ENCODE measurements at regions not wholly inside any gene's neighbourhood (a gene's known extent, or its start where the extent isn't known, plus 50 kb on each side); places are given as distances from the start of the nearest gene placed in this dataset.
A peak's percentile ranks its signal among the peaks of the same experiment; 100 is the strongest.
"Not testable (repeated sequence)": the region's sequence is repeated elsewhere in the genome, so short reads cannot be mapped to it uniquely, and the experiment has no call there.

DNA sequence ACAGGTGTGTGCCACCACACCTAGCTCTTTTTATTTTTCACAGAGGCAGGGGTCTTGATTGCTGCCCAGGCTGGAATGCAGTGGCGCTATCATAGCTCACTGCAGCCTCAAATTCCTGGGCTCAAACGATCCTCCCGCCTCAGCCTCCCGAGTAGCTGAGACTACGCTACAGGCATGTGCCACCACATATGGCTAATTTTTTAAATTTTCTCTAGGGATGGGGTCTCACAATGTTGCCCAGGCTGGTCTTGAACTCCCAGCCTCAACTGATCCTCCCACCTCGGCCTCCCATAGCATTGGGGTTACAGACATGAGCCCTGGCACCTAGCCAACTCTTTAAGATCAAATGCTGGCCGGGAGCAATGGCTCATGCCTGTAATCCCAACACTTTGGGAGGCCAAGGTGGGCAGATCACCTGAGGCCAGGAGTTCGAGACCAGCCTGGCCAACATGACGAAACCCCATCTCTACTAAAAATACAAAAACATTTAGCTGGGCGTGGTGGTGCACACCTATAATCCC is 50.6 kb upstream of the MYL10 start:
- not testable (repeated sequence) for DNase-seq

DNA sequence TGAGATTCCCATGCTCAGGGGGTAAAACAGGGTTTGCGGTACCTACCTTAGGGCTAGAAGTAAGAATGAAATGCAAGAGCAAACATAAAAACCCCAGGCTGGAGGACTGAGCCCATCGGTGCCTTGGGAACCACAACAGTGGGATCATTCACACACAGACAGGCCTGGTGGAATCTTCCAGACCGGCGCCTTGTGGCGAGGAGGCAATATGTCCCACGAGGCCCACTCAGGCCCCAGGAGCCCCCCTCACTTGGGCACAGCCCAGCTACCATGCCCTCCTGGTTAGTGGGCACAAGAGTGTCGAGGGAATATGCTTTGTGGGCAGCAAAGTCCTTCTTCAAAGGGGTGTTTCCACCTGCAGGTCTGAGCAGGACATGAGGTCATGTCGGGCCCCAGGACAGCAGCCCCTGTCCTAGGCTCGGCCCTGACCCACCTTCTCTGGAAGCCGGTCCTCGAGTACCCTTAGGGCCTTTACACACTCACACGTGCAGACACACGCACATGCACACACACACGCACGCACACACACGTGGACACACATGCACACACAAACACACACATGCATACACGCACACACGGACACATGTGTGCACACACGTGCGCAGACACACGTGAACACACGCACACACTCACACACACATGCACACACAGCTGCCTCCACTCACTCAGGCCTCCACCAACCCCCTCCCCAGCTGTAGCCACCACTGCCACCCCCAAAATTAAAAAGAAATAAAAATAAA is 51.5 kb upstream of the MYL10 start:
- DNase-seq, result no peak

DNA sequence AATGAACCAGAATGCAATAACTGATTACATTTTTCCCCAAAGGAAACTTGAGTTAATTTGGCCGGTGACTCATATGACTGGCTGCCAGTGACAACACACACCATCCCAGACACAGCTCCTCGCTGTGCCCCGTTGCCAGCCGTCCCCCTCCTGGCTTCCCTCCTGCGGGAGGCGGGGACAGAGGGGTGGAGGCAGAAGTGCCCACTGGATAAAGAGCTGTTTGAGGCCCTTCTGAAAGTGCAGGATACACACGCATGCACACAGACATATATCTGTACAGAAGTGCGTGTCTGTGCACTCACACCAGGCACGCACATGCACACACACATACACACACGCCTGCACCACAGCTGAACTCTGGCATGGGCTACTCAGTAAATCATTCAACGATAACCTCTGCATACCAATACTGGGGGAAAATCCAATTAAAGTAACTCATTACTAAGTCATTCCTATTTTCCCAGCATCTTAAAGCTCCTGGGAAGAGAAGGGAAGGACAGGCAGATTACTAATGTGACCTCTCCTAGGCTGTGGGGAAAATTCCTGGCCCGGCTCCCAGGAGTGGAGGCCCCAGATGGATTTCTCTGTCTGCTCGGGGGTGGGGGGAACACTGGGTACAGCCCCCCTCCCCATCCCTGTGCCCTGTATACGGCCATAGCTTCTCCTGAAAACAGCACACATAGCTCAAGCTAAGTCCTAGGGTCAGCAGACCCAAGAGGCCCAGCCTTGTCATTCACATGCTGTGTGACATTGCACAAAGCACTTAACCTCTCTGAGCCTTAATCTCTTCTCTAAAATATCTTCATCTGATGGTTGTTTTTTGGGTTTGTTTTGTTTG is 52.3 kb upstream of the MYL10 start:
- no peak for DNase-seq

DNA sequence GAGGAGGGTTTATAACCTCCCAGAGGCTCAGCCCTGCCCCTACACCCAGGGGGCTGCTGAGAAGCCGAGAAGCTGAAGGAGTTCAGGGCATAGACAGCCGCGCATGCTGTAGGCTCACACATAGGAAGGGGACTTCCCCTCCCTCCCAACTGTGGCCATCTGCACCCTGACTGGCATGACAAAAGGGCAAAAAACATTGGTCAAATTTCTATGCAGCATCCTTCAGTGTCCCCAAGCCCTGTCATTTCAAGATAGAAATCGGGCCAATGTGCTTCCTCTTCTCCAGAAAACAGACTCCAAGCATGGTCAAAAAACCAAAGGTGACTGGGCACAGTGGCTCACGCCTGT is 55.9 kb upstream of the MYL10 start:
- no peak for DNase-seq

DNA sequence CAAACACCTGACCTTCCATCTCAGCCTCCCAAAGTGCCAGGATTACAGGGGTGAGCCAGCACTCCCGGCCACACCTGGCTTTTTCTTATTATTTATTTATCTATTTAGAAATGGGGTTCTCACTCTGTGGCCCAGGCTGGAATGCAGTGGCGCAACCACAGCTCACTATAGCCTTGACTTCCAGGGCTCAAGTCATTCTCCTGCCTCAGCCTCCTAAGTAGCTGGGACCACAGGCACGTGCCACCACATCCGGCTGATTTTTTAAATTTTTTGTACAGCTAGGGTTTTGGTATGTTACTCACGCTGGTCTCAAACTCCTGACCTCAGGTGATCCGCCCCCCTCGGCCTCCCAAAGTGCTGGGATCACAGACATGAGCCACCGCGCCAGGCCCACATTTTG is 56.9 kb upstream of the MYL10 start:
- DNase-seq, result no peak

DNA sequence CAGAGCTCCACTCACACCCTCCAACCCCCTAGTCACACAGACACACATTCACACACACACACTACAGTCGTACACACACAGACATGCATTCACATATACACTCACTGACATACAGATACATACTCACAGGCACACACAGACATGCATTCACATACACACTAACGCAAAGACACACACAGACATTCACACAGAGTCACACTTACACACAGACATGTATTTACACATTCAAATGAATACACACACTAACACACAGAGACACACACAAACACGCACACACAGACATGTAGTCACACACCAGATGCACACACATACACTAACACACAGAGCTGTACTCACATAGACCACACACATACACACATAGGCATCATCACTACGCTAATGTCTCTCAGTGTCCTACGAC is 58.0 kb upstream of the MYL10 start:
- DNase-seq, result no peak

DNA sequence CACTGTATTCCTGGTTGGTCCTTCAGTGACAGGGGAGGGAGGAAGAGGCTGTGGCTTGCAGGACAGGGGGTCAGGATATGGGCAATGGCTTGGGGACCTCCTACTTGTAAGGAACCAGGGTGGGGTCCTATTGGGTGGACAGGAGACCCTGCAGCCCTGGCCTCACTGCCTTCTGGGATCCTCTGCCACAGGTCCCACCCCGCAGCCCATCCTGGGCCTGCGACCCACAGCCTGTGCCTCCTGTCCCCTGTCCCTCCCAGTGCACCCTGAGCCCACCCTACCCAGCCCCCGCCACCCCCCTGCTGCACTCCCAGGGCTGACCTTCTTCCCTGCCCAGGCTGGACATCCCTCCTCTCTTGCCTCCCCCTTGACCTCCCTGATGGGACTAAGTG is 58.7 kb upstream of the MYL10 start:
- no peak for DNase-seq

DNA sequence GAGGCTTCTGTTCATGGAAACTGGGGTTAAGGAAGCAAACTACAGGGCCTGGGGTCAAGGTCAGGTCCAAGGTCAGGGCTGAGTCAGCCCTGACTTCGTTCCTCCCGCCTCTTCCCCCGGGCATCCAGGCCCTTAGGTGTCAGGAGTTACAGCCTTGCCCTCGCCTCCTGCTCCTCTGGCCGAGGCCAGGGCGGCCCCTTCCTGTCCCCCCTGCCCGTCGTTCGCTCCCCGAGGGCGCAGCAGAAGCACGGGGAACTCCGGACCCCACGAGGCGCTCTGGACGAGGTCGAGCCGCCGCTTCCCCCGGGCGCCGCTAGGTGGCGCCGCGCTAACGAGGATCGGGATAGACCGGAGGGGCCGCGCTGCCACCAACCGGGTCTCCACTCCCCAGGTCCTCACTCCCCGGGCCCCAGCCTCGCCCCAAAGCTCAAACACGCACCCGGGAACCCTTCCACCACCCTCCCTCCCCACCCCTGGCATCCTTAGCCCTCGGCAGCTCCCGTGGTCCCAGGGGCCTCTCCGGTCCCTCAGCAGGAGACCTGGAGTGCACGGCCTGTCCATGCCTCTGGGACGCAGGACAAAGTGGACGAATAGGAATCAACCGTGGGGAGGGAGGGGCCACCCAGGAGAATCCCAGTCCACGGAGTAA is 59.2 kb upstream of the MYL10 start:
- peak; percentile 77 for DNase-seq

DNA sequence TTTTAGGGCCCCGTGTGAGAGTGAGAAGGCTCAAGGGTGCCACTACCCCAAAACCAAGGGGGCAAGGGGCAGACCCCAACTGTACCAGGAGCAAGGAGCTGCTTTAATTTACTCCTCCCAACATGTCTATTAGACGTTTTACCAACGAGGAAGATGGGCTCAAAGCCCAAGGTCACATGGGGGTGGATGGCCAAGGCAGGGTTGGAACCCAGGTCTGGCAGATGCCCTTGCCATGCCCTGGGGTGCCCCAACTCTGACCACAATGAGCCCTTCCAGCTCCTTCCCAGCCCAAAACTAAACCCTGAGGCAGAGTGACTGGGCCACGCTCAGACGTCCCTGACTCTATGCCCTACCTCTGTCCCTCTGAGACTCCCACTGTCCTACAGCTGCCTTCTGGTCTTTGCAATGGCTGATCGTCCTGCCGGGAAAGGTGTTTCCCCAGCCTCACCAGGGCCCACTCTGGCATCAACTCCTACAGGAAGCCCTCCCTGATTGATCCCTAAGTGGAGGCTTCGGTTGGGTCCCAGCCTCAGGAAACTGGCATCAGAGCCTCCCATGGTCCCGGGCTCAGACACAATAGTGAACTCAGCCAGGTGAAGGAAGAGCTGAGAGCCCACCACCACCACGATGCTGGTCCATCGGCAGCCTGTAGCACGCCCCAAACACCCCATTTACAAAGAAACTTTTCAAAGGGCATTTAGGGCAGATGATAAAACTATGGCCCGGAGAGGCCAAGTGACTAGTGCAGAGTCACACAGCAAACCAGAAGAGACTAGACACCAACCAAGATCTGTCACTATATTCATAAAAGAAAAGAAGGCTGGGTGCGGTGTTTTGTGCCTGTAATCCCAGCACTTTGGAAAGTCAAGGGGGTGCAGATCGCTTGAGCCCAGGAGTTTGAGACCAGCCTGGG is 60.2 kb upstream of the MYL10 start:
- no peak for DNase-seq

DNA sequence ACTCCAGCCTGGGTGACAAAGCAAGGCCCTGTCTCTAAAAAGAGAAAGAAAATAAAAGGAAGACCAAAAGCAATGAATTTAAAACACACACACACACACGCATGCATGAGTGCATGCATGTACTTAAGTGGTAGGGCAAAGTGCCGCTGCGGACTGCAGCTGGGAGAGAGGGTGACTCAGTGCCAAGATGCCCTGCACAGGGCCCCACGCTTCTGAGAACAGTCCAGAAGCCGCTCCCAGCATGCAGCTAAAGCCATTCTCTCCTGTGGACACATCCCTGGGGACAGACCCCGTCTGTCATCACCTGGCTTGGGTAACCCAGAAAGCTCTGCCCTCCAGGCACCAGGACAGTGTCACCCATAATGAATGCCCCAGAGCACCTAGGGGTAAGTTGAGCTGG is 61.0 kb upstream of the MYL10 start:
- DNase-seq, result no peak

DNA sequence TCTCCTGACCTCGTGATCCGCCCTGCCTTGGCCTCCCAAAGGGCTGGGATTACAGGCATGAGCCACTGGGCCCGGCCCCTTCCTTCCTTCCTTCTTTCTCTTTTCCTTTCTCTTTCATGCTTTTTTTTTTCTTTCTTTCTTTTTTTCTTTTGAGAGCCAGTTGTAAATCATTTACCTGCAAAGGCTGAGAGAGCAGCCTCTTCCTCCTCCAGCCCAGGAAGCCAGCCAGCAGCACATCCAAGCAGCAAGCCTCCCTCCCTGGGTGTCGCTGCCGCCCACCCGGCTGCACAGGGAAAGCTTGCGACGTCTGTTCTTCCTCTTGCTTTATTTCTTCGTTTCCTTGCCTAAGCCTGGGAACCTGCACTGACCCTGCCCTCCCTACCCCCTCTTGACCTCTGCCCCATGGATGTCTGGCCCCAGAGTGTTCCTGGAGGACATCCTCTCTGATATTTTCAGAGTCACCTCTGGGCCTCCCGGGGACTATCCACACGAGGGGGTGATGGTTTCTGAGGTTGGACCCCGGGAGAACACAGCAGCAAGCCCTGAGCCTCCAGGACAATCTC is 62.8 kb upstream of the MYL10 start:
- no peak for DNase-seq

DNA sequence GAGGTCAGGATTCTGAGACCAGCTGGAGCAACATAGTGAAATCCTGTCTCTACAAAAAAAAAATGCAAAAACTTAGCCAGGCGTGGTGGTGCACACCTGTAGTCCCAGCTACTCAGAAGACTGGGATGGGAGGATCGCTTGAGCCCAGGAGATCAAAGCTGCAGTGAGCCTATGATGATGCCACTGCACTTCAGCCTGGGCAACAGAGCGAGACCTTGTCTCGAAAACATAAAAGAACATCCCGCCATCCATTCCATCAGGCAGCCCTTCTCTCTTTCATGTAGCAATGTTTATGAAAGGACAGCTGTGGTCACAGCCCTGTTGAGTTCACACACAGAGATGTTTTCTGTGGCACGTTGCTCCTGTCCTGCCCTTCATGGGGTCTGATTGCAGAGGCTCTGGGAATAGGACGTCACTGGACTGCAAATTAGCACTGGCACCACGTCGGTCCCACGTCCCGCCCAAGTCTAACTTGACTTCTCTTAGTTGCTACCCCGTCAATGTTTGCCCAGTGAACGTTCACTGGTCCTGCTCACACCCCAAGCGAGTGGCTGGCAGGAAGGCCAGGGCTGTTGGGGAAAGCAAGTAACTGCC is 64.5 kb upstream of the MYL10 start:
- no peak for DNase-seq

DNA sequence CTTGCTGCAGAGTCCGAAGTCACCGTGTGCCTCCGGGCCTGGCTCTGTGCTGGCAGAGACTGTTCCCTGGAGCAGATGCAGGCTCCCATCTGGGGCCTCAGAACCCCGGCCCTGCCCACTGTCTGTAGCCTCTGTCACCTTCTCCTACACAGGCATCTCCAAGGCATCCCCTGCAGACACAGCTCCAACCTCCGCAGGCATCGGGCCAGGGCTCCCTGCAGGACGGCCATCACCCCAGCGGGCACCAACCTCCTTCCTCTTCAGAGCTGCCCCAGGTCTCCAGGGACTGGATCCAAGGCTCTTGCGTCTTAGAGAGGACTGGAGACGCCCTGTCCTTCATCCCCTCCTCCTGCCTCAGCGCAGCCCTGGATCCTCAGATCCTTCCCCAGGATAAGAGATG is 69.9 kb upstream of the MYL10 start:
- DNase-seq, result no peak

DNA sequence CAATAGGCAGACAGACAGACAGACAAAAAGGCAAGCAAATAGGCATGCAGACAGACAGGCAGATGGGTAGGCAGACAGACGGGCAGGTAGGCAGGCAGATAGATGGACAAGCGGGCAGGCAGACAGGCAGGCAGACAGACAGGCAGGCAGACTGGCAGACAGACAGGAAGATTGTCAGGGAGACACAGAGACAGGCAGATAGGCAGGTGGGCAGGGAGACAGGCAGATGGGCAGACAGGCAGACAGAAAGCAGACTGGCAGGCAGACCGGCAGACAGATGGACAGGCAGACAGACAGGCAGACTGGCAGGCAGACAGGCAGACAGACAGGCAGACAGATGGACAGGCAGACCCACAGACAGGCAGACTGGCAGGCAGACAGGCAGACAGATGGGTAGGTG is 70.3 kb upstream of the MYL10 start:
- no peak for DNase-seq

DNA sequence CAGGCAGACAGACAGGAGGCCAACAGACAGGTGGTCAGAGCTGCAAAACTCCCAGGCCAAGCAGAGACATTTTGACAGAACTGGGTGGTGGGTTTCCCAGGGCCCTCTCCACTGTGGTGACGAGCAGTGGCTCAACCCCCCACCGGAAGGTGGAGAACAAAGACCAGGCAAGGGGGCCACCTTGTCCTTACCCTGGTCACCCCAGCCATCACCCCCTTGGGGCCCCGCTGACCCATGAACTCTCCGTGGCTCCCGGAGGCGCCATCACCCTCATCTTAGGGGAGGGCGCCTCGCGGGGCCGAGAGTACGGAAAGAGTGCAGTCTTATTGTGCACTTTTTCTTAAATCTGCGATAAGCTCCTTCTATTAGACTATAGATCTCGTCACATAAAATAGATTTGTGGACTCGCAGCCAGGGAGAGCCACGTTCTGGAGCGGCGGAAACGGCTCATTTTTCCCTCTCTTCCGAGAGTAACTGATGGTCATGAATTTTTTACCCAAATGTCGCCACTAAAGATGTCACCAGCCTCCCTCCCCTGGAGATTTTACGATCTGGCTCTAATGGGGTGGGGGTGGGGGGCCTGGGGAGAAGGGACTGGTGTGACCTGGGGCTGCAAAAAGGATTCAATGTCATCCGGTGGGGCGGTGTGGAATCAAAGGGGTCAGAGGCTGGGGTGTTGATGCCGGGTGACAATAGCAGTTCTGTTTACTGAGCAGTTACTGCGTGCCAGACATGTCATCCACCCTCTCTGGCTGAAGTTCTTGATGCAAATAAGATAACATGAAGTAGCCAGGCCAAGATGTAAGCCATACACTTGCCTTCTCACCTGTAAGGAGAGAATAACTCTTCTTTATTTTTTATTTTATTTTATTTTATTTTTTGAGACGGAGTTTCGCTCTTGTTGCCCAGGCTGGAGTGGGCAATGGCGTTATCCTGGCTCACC is 71.1 kb upstream of the MYL10 start:
- no peak for DNase-seq

DNA sequence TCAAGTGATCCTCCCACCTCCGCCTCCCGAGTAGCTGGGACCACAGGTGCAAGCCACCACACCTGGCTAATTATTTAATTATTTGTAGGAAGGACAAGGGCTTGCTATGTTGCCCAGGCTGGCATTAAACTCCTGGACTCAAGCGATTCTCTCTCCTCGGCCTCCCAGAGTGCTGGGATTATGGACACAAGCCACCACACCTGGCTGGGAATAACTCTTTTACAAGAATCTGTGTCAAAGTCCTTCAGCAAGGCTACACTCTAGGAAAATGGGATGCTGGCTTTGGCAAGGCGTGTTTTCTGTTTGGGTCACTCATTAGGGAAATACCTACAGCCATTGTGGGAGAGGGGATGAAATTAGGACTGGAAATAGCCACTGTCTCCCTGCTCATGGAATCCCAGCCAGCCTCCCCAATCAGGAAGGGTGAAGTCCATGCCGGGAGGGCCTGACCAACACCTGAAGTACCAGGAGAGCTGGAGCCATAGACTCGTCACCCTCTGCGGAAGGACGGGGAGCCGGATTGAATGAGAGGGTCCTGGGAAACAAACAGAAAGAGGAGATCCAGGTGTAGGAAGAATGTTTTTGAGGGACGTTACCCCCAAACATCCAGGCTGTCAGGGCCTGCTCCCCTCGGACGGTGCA is 72.2 kb upstream of the MYL10 start:
- no peak for DNase-seq

DNA sequence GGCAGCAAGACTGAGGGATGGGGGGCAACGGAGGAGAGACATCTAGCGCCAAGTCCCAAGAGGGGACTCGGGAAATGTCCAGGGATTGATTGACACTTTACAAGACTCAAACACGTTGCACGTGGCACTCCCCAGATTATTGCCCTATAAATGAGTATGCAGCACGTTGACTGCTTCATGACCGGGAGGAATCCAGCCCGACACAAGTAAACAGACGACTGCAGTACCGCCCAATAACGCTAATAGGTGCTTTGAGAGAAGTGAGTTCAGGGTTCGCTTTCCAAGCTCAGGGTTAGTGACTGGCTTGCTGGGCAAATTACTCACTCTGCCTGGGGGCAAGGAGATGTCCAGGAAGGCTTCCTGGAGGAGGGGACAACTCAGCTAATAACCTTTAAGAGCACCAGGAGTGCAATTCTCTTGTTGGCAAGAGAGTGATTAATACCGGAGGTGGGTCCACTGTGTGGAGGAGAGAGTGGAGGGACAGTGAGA is 73.3 kb upstream of the MYL10 start:
- DNase-seq, result no peak

DNA sequence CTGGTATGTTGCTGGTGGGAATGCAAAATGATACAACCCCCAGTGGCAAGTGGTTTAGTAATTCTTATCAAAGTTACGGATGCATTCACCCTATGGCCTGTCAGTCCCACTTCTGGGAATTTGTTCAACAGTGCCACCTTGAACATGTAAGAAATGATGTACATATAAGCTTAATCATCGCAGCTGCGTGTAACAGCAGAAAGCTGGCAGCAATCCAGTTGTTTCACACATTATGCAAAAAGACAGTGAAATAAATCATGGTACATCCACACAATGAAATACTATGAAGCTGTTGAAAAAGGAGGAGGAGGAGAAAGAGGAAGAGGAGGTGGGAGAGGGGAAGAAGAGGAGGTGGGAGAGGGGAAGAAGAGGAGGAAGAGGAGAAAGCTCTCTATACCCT is 76.2 kb upstream of the MYL10 start:
- no peak for DNase-seq

DNA sequence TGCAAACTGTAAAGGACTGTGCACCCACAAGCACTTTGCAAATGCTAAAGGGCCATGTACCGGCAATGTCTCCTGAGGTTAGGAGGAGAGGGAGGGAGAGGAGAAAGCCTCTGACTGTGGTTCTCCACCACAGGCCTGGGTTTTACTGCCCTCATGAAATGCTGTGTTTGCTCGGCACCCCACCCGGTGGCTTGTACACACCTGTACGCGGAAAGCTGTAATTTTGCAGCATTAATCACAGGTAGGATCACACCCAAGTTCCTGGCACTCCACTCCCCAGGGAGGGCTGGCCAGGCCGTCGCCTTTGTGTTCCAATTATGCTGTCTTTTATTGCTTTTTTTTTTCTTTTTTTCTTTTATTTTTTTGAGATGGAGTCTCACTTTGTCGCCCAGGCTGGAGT is 78.5 kb upstream of the MYL10 start:
- DNase-seq, result no peak

DNA sequence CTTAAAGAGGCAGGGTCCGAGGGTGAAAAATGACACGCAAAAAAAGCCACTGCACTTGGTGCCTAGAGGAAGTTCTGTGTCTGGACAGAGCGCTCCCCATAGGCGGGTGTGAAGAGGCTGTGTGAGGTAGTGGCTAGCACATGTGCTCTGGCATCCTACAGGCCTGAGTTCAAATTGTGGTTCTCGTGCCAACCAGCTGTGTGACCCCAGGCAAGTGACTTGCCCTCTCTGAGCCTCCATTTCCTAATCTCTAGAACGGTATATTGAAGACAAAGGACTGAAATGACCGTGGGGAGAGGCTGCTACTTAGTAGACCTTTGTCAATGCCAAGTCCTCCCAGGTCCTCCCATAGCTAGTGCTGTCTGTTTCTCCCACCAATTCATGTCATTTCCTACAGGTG is 79.1 kb upstream of the MYL10 start:
- DNase-seq, result no peak
